OCI-LY3 (cell line): ENCODE measurements at regions not wholly inside any gene's neighbourhood (a gene's known extent, or its start where the extent isn't known, plus 50 kb on each side); places are given as distances from the start of the nearest gene placed in this dataset.
A peak's percentile ranks its signal among the peaks of the same experiment; 100 is the strongest.

ENCODE experiments used
- H2AFZ ChIP-seq: fragments of 200-600, 300-600 bp; shearing (Covaris generic); 2 replicates; pipeline ENCODE4 v1.6.0; 2014; ENCODE audit warnings: antibody characterized with exemption, low read depth, low read length
- H3K27ac ChIP-seq: fragments of 200-600, 300-600 bp; sonication (generic); 2 replicates; pipeline ENCODE4 v1.5.1; 2014; ENCODE audit warnings: mild to moderate bottlenecking, low read length, moderate library complexity, mixed read lengths
- H3K27me3 ChIP-seq: fragments of 200-600, 300-600 bp; sonication (generic); 2 replicates; pipeline ENCODE4 v1.6.1; 2014; ENCODE audit warnings: low read depth, low read length, mixed read lengths
- H3K36me3 ChIP-seq: fragments of 200-600, 300-600 bp; sonication (generic); replicated peaks from 2 replicates; pipeline ENCODE3; 2014; ENCODE audit warnings: low read depth, low read length, mixed read lengths
- H3K4me1 ChIP-seq: fragments of 300-600, 200-600 bp; sonication (generic); 2 replicates; pipeline ENCODE4 v1.6.1; 2014; ENCODE audit warnings: low read length, mixed read lengths
- H3K4me2 ChIP-seq: fragments of 200-600, 300-600 bp; sonication (generic); 2 replicates; pipeline ENCODE4 v1.6.1; 2014; ENCODE audit warnings: low read length, mixed read lengths
- H3K4me3 ChIP-seq: fragments of 300-600, 200-600 bp; sonication (generic); 2 replicates; pipeline ENCODE4 v1.5.1; 2014; ENCODE audit warnings: antibody characterized with exemption, mild to moderate bottlenecking, low read length, moderate library complexity
- H3K79me2 ChIP-seq: fragments of 300-600, 200-600 bp; shearing (Covaris generic); 2 replicates; pipeline ENCODE4 v1.6.1; 2014; ENCODE audit warnings: mild to moderate bottlenecking, low read length, mixed read lengths
- H3K9ac ChIP-seq: fragments of 300-600, 200-600 bp; shearing (Covaris generic); 2 replicates; pipeline ENCODE4 v1.6.0; 2014; ENCODE audit warnings: mild to moderate bottlenecking, low read length, moderate library complexity
- H3K9me3 ChIP-seq: fragments of 200-600, 300-600 bp; shearing (Covaris generic); 2 replicates; pipeline ENCODE4 v1.6.1; 2014; ENCODE audit warnings: low read length, mixed read lengths; ENCODE audit not compliant: insufficient read depth
- H4K20me1 ChIP-seq: fragments of 200-600, 300-600 bp; sonication (generic); 2 replicates; pipeline ENCODE4 v1.6.1; 2016; ENCODE audit warnings: low read length, mixed read lengths; ENCODE audit not compliant: insufficient read depth
- CTCF ChIP-seq: fragments of 200-600, 300-600 bp; sonication (generic); IDR thresholded peaks from 2 replicates; pipeline ENCODE4 v1.5.1; 2014; ENCODE audit warnings: antibody characterized with exemption, low read length, low read depth
- EZH2phosphoT487 ChIP-seq: fragments of 200-600 bp; shearing (Covaris generic); IDR thresholded peaks from 2 replicates; pipeline ENCODE4 v1.6.1; 2018; ENCODE audit warnings: antibody characterized with exemption, mixed run types, low read depth

- H3K4me1 ChIP-seq = peaks cover 46% of the 10 kb centered on the region
- H4K20me1 ChIP-seq = no peaks in the 10 kb centered on the region
- no peaks in the 10 kb centered on the region for H3K79me2 ChIP-seq
- no peaks in the 10 kb centered on the region for H3K36me3 ChIP-seq
- no peaks in the 10 kb centered on the region for H3K9me3 ChIP-seq
- peak overlapping the region; percentile 65 for H3K4me2 ChIP-seq
- H3K27me3 ChIP-seq = no peaks in the 10 kb centered on the region
- H3K9ac ChIP-seq = peak overlapping the region; percentile 31; the same call in 1 of the 2 replicates
- 0 out of 2 replicates have a peak overlapping the region, but pooled peaks have one; percentile 0 for H2AFZ ChIP-seq
- H3K27ac ChIP-seq = peak overlapping the region; percentile 73
- TF ChIP-seq EZH2phosphoT487 (no peak), CTCF (0 out of 2 replicates have a peak, but pooled peaks have one; percentile 16)
- peak overlapping the region; percentile 38 for H3K4me3 ChIP-seq
These were observed 158.8 kb downstream of the DEPDC1B start for GRCh38 chr5:60540856-60541805.

GRCh38 chr5:60538955-60539866, 160.8 kb downstream of the DEPDC1B start:
- H3K27me3 ChIP-seq = no peaks in the 10 kb centered on the region
- H3K4me3 ChIP-seq = no peak overlapping the region
- H3K79me2 ChIP-seq = no peaks in the 10 kb centered on the region
- TF ChIP-seq CTCF (no peak), EZH2phosphoT487 (no peak)
- no peak overlapping the region for H3K9ac ChIP-seq
- peak overlapping the region; percentile 9 for H3K4me2 ChIP-seq
- H4K20me1 ChIP-seq = no peaks in the 10 kb centered on the region
- H3K9me3 ChIP-seq = no peaks in the 10 kb centered on the region
- no peak overlapping the region for H3K27ac ChIP-seq
- no peak overlapping the region for H2AFZ ChIP-seq
- no peaks in the 10 kb centered on the region for H3K36me3 ChIP-seq
- peaks cover 51% of the 10 kb centered on the region for H3K4me1 ChIP-seq

- TF ChIP-seq CTCF (no peak), EZH2phosphoT487 (no peak)
- no peak overlapping the region for H3K27ac ChIP-seq
- no peaks in the 10 kb centered on the region for H3K27me3 ChIP-seq
- no peak overlapping the region for H3K4me3 ChIP-seq
- no peaks in the 10 kb centered on the region for H3K79me2 ChIP-seq
- no peak overlapping the region for H2AFZ ChIP-seq
- no peaks in the 10 kb centered on the region for H4K20me1 ChIP-seq
- H3K36me3 ChIP-seq = no peaks in the 10 kb centered on the region
- no peak overlapping the region for H3K4me2 ChIP-seq
- no peak overlapping the region for H3K9ac ChIP-seq
- H3K4me1 ChIP-seq = peaks cover 58% of the 10 kb centered on the region
- H3K9me3 ChIP-seq = no peaks in the 10 kb centered on the region
These were observed 161.5 kb downstream of the DEPDC1B start for GRCh38 chr5:60538426-60538825.
